Psoas muscle (tissue), 7 donors: ENCODE measurements at regions not wholly inside any gene's neighbourhood (a gene's known extent, or its start where the extent isn't known, plus 50 kb on each side); places are given as distances from the start of the nearest gene placed in this dataset.

Source experiments
- ATAC-seq, 4 donors: fragments of 200-7000 bp; cut with Tn5 transposase; one replicate each; pipeline ENCODE4 v1.9.1; 2020; ENCODE audit warnings: moderate library complexity in 3 of 4, mild to moderate bottlenecking in 2 of 4
- DNase-seq, 2 donors: peaks; one replicate each; pipeline ENCODE4 v3.0.0-alpha.2; 2020
- H3K27ac ChIP-seq: fragments of 200-600 bp; one replicate; pipeline ENCODE4 v1.8.0; 2022
- H3K27me3 ChIP-seq, 3 donors: fragments of 200-600 bp in 1 of 3; one replicate each; pipeline versions ENCODE4 v1.6.1 to v1.8.0; 2013 to 2022; ENCODE audit warnings: low read length in 2 of 3, mild to moderate bottlenecking in 2 of 3, moderate library complexity in 1 of 3; ENCODE audit not compliant: insufficient read depth in 3 of 3
- H3K36me3 ChIP-seq, 2 donors: fragments of 200-600 bp in 1 of 2; one replicate each; pipeline versions ENCODE4 v1.6.1 to v1.8.0; 2013 to 2022; ENCODE audit warnings: low read depth in 1 of 2, mild to moderate bottlenecking in 1 of 2, moderate library complexity in 1 of 2; ENCODE audit not compliant: insufficient read depth in 1 of 2
- H3K4me1 ChIP-seq: fragments of 200-600 bp; one replicate; pipeline ENCODE4 v1.8.0; 2022
- H3K4me3 ChIP-seq: fragments of 200-600 bp; one replicate; pipeline ENCODE4 v1.8.0; 2022; ENCODE audit warnings: mild to moderate bottlenecking
- H3K9me3 ChIP-seq: fragments of 200-600 bp; one replicate; pipeline ENCODE4 v1.8.0; 2022
- WGBS, 3 donors: extraction: QIAGEN DNeasy Blood & Tissue Kit; methylation state at CpG; one replicate each; pipeline versions ENCODE4 v1.1.6 to v1.1.7; 2013; 5-methylcytosine and 5-hydroxymethylcytosine counted together
- intact Hi-C, 2 donors: fragments of 100-400 bp; cut with DNase I; formaldehyde crosslinking; loops; one replicate each; pipeline versions ENCODE4 v1.11.0 to v1.14.2; 2022
- TF ChIP-seq, protein P1 (sequence below): fragments of 200-600 bp; IDR thresholded peaks from one replicate; pipeline ENCODE4 v1.8.0; 2022; ENCODE audit warnings: antibody characterized with exemption
- donor health status: healthy with polysubstance abuse.
- donor health status: DM: no; HTN: no; CAD: no; lungs with moderate emphysema.
- donor health status: Bipolar disorder and iron deficiency.
- donor health status: healthy.
- donor health status: DM: yes; HTN: yes; CAD: no.
- donor health status: DM: no; HTN: no; CAD: no.
- donor health status: DM: yes; HTN: yes; CAD: no.

DNA sequence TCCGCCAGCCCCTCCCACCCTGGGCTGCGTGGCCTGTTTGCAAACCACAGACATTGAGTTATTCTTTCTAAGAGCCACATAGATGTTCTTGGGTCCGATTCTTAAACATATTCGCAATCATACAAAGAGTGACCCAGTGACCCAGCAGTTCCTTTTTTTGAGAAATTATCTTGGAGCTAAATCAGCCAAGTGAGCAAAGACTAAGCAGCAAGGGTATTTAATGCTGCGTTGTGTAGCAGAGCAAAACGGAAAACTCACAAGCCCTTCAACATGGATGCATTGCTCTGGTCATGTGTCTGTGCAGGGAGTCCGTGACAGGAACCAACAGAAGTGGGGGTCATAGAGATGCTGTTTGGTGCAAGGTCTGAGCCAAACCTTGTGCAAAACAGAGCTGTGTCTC lies 95.6 kb downstream of the OLFM1 start:
- TF ChIP-seq, protein P1, sequence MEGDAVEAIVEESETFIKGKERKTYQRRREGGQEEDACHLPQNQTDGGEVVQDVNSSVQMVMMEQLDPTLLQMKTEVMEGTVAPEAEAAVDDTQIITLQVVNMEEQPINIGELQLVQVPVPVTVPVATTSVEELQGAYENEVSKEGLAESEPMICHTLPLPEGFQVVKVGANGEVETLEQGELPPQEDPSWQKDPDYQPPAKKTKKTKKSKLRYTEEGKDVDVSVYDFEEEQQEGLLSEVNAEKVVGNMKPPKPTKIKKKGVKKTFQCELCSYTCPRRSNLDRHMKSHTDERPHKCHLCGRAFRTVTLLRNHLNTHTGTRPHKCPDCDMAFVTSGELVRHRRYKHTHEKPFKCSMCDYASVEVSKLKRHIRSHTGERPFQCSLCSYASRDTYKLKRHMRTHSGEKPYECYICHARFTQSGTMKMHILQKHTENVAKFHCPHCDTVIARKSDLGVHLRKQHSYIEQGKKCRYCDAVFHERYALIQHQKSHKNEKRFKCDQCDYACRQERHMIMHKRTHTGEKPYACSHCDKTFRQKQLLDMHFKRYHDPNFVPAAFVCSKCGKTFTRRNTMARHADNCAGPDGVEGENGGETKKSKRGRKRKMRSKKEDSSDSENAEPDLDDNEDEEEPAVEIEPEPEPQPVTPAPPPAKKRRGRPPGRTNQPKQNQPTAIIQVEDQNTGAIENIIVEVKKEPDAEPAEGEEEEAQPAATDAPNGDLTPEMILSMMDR: no peak
- ATAC-seq (no peak), DNase-seq (no peak)
- Histone ChIP-seq H3K27ac (no peak overlapping the region), H3K36me3 (no peaks in the 10 kb centered on the region), H3K9me3 (no peaks in the 10 kb centered on the region), H3K4me3 (no peak overlapping the region), H3K27me3 (peaks cover 0 to 41% (median 12%) of the 10 kb centered on the region in 3 donors), H3K4me1 (peaks cover 4% of the 10 kb centered on the region)
- 85 to 91% (median 88%) methylated on average over 7 of the region's 7 CpGs for WGBS, 3 donors
- intact Hi-C loops: no loop called here

DNA sequence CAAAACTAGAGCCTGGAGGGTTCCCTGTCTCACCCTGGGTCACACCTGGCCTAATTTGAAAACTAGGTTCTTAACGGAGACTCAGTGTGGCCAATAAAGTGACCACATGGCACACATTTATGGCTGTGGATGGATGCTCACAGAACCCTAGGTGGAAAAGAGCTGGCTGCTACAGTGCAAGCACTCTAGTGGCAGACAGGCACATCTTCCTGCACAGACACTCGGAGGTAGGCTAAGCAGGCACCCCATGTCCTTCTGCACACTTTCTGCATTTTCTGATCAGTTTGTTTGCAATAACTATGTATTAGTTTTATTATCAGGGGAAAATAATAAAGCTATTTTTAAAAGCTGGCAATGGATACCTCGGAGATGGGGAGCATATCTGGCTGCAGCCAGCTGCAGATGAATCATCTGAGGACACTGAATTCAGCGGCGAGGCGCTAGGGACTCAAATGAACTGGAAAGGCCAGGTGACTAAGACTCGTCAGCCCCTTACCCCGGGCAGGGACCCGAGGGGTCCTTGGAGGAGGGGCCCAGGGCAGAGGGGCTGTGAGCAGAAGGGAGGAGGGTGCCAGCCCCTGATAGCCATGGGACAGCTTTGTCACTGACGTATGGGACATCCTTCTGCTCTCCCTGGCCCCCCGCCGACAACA lies 96.2 kb downstream of the OLFM1 start:
- no peak for DNase-seq
- TF ChIP-seq, protein P1: no peak
- Histone ChIP-seq H3K4me3 (no peak overlapping the region), H3K27ac (no peak overlapping the region), H3K4me1 (peaks cover 4% of the 10 kb centered on the region), H3K9me3 (no peaks in the 10 kb centered on the region), H3K27me3 (peaks cover 0 to 45% (median 10%) of the 10 kb centered on the region in 3 donors), H3K36me3 (no peaks in the 10 kb centered on the region)
- ATAC-seq: peak in 1 of 4 donors; percentile 34
- WGBS, 3 donors: 16 to 25% (median 24%) methylated on average over 12 of the region's 12 CpGs
- intact Hi-C loops: no loop called here

DNA sequence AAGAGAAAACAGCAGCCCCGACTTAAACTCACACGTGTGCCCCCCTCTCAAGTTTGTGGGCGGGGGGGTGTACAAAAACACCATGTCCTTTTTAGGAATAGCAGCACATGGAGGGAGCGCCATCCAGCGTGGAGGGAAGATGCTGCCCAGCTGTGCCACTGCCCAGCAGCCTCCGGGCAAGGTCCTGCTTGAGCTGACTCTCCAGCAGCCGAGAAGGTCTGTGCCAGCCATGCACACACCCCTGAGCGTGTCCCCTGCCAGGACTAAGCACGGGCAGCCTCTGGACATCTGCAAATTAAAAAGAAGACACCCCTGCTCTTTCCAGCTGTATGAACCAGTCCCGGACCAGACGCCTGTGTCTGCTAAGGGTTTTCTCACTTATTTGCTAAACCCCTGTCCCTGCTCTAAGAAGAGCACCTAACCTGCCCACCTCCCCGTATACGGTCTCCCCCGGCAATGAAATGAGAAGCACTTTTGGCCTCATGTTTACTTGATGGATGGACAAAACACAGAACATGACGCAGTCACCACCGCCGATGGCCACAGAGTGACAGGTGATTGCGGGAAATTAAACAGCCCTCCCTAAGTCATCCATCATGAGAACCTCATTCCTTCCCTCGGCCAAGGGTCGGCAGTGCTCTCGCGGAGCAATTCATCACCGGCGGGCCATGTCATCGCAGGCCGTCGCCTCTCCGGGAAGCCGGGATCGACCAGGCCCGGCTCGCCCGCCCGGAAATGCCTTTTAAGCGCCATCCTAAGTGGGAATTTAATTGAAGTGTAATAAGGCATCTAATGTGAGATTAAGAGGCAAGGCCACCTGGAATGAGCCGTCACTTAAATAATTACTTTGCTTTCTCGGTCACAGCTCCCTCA lies 96.9 kb downstream of the OLFM1 start:
- 36 to 42% (median 40%) methylated on average over 37 of the region's 37 CpGs for WGBS, 3 donors
- peak in 1 of 4 donors; percentile 52 for ATAC-seq

DNA sequence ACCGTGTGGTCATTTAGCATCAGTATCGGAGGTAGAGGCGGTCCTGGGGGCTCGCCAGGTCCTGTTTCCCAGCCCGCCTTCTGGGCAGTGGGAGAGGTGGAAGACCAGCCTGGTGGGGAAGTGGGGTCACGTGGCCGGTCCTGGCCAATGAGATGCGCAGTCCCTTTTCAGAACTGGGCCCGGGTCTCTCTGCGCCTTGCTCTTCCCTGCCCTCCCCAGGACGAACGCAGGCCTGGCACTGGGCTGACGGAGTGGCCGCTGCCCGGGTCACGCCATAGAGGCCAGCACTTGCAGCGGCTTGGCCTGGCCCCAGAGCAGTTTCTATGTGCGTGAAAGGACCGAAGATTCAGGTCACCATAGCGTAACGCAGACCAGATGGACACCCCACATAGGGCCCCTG lies 97.6 kb downstream of the OLFM1 start:
- no peaks in the 10 kb centered on the region for H3K9me3 ChIP-seq
- ATAC-seq (no peak), DNase-seq (no peak)
- H3K36me3 ChIP-seq: no peaks in the 10 kb centered on the region
- 75 to 83% (median 76%) methylated on average over 21 of the region's 21 CpGs for WGBS, 3 donors
- peaks cover 0 to 49% (median 10%) of the 10 kb centered on the region in 3 donors for H3K27me3 ChIP-seq
- H3K27ac ChIP-seq: no peak overlapping the region
- no peak overlapping the region for H3K4me3 ChIP-seq
- intact Hi-C loops: no loop called here
- TF ChIP-seq, protein P1: no peak
- H3K4me1 ChIP-seq: peaks cover 4% of the 10 kb centered on the region

More for the DNA sequence above, 96.9 kb downstream of the OLFM1 start:
- intact Hi-C loops: no loop called here
- TF ChIP-seq, protein P1: no peak
- Histone ChIP-seq H3K27ac (no peak overlapping the region), H3K36me3 (no peaks in the 10 kb centered on the region), H3K4me3 (no peak overlapping the region), H3K27me3 (peaks cover 0 to 45% (median 10%) of the 10 kb centered on the region in 3 donors), H3K4me1 (peaks cover 4% of the 10 kb centered on the region), H3K9me3 (no peaks in the 10 kb centered on the region)
- DNase-seq: no peak
